GM12891 (cell line): ENCODE measurements at regions not wholly inside any gene's neighbourhood (a gene's known extent, or its start where the extent isn't known, plus 50 kb on each side); places are given as distances from the start of the nearest gene placed in this dataset.
"Not testable (repeated sequence)": the region's sequence is repeated elsewhere in the genome, so short reads cannot be mapped to it uniquely, and the experiment has no call there.

ENCODE experiments used
- DNase-seq: peaks from one replicate; pipeline ENCODE4 v3.0.0; 2011; ENCODE audit warnings: low spot score; ENCODE audit not compliant: insufficient read length
- FAIRE-seq: peaks from 2 replicates; lab custom pipeline; 2011; peaks lifted over from hg19 to GRCh38; lab: Jason Lieb, UNC
- PAX5 ChIP-seq: IDR thresholded peaks from 2 replicates; pipeline ENCODE4 v1.6.1; 2011; ENCODE audit warnings: low read length, moderate library complexity, mild to moderate bottlenecking; ENCODE audit not compliant: insufficient read depth, severe bottlenecking
- POLR2A ChIP-seq: IDR thresholded peaks from 2 replicates; pipeline ENCODE4 v1.6.1; 2011; ENCODE audit warnings: low read depth, low read length, control low read depth
- POLR2AphosphoS5 ChIP-seq: IDR thresholded peaks from 2 replicates; pipeline ENCODE4 v1.6.1; 2011; ENCODE audit warnings: low read depth, low read length, control low read depth
- POU2F2 ChIP-seq: IDR thresholded peaks from 2 replicates; pipeline ENCODE4 v1.6.1; 2011; ENCODE audit warnings: low read depth, mild to moderate bottlenecking, control low read depth, low read length, moderate library complexity
- SPI1 ChIP-seq: IDR thresholded peaks from 2 replicates; pipeline ENCODE4 v1.6.1; 2011; ENCODE audit warnings: low read depth, low read length, control low read depth
- TAF1 ChIP-seq: IDR thresholded peaks from 2 replicates; pipeline ENCODE4 v1.6.1; 2011; ENCODE audit warnings: low read depth, low read length, control low read depth

DNA sequence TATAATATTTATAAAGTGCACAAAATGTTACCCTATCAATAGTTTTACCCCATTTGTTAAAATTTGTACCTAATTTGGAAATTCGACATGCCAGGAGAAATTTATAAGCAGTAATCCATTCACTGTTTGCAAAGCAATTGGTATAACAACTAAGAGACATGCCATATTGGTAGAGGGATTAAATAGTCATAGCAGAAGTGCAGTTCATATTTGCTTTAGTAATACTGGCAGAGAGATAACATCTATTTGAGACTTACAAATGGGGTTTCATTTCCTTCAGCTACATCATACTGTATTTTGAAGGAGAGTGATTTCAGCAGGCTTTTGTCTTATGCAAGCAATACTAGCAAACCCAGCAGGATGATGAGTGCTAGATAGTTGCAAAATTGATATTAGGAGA lies 610.4 kb upstream of the CDH10 start:
- DNase-seq (no peak), FAIRE-seq (no peak)
- no peak for TF ChIP-seq POLR2AphosphoS5
- no peak for TF ChIP-seq TAF1
- no peak for TF ChIP-seq POLR2A
- TF ChIP-seq SPI1: no peak
- no peak for TF ChIP-seq PAX5

GRCh38 chr5:25241981-25242380 lies 597.2 kb upstream of the CDH10 start:
- DNase-seq (no peak), FAIRE-seq (no peak)
- no peak for TF ChIP-seq SPI1
- no peak for TF ChIP-seq POLR2A
- TF ChIP-seq PAX5: no peak
- no peak for TF ChIP-seq POLR2AphosphoS5
- no peak for TF ChIP-seq POU2F2
- TF ChIP-seq TAF1: no peak

GRCh38 chr5:25238720-25239119 lies 593.9 kb upstream of the CDH10 start:
- FAIRE-seq: not testable (repeated sequence)

GRCh38 chr5:25224316-25224982 lies 579.7 kb upstream of the CDH10 start:
- no peak for DNase-seq
- no peak for FAIRE-seq
- TF ChIP-seq SPI1 (no peak), POLR2A (no peak), POLR2AphosphoS5 (no peak), POU2F2 (no peak), TAF1 (no peak), PAX5 (no peak)

More at GRCh38 chr5:25238720-25239119, 593.9 kb upstream of the CDH10 start:
- DNase-seq: not testable (repeated sequence)

- FAIRE-seq, DNase-seq: not testable (repeated sequence)
Measured at GRCh38 chr5:25199902-25200301, 555.1 kb upstream of the CDH10 start.

DNA sequence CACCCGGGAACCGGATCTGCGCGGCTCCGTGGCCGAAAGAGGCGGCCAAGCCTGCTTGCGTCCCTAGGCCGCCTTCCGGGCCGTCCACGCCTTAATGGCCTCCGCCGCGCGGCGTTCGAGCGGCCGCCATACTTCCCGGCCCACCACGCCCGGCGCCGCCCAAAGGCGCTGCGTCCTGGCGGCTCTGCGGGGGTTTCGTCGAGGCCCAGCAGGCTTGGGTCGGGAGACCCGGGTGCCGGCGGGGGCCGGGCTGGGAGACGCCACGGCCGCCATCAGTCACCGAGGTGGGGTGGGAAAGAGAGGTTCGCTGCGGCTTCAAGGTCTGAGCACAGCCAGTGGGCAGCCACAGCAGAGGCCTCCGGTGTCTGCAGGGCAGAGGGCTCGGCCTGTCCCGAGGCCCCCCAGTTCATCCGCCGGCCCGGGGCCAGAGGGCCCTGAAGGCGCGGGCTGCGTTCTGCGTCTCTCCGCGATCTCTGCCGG lies 545.8 kb upstream of the CDH10 start:
- FAIRE-seq (no peak), DNase-seq (no peak)
- no peak for TF ChIP-seq POLR2A
- no peak for TF ChIP-seq POLR2AphosphoS5
- TF ChIP-seq SPI1: no peak
- TF ChIP-seq POU2F2: no peak
- TF ChIP-seq TAF1: no peak
- no peak for TF ChIP-seq PAX5

GRCh38 chr5:25181249-25181648 lies 536.5 kb upstream of the CDH10 start:
- TF ChIP-seq PAX5: no peak
- TF ChIP-seq POU2F2: no peak
- no peak for TF ChIP-seq POLR2A
- TF ChIP-seq TAF1: no peak
- no peak for TF ChIP-seq SPI1
- TF ChIP-seq POLR2AphosphoS5: no peak
- FAIRE-seq: no peak
- no peak for DNase-seq

- not testable (repeated sequence) for FAIRE-seq, DNase-seq
Measured at GRCh38 chr5:25162616-25163015, 517.8 kb upstream of the CDH10 start.

GRCh38 chr5:25160891-25161290 lies 516.1 kb upstream of the CDH10 start:
- FAIRE-seq (no peak), DNase-seq (no peak)
- TF ChIP-seq POU2F2: no peak
- TF ChIP-seq POLR2A: no peak
- TF ChIP-seq POLR2AphosphoS5: no peak
- TF ChIP-seq TAF1: no peak
- no peak for TF ChIP-seq PAX5
- peak; percentile 68 for TF ChIP-seq SPI1

DNA sequence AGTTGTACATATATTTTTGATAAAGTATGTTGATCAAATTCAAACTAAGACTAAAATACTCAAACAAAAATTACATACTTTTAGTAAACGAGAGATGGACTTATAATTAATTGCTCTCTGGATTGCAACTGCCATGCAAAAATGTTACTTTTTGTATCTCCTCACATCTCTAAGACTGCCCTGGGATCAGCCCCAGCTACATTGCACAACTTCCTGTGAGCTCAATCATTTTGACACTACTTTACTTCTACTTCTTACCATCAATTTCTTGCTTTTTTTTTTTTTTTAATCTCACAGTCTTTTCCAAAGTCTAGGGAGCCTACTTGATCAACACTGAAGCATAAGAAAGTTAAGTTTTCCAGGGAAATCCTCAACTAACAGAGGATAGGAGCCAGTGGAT lies 506.0 kb upstream of the CDH10 start:
- no peak for FAIRE-seq
- no peak for TF ChIP-seq POLR2AphosphoS5
- no peak for TF ChIP-seq SPI1
- no peak for DNase-seq

GRCh38 chr5:25128606-25129005 lies 483.8 kb upstream of the CDH10 start:
- no peak for TF ChIP-seq SPI1
- TF ChIP-seq TAF1: no peak
- TF ChIP-seq POLR2A: no peak
- TF ChIP-seq POLR2AphosphoS5: no peak
- TF ChIP-seq POU2F2: no peak
- FAIRE-seq (no peak), DNase-seq (no peak)
